Fibroblast of skin of scalp (primary cell): ENCODE measurements at regions not wholly inside any gene's neighbourhood (a gene's known extent, or its start where the extent isn't known, plus 50 kb on each side); places are given as distances from the start of the nearest gene placed in this dataset.

Experiments used
- DNase-seq: peaks from one replicate; pipeline ENCODE4 v3.0.0-alpha.2; 2013

- no peak for DNase-seq
These were observed 51.5 kb upstream of the GPRIN3 start for GRCh38 chr4:89358935-89359638.

DNA sequence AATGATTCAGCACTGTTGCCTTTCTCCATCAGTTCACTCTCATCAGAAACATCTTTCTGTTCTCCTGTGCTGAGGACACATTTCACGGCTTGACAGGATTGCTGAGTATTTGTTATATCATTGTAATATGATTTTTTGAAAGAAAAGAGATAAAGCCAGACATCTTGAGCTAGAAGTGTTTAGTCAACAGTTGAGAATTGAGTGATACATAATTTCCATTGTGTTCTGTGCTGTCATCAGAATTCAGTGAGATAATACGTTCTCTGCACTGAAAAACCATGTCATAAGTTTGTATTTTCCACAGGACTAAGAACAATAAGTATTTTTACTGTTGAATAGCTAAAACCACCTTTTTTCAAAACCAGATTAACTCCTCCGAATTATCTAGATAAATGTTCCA, 50.2 kb upstream of the GPRIN3 start:
- DNase-seq: no peak
